ENCODE measurements at regions not wholly inside any gene's neighbourhood (a gene's known extent, or its start where the extent isn't known, plus 50 kb on each side); places are given as distances from the start of the nearest gene placed in this dataset.

DNA sequence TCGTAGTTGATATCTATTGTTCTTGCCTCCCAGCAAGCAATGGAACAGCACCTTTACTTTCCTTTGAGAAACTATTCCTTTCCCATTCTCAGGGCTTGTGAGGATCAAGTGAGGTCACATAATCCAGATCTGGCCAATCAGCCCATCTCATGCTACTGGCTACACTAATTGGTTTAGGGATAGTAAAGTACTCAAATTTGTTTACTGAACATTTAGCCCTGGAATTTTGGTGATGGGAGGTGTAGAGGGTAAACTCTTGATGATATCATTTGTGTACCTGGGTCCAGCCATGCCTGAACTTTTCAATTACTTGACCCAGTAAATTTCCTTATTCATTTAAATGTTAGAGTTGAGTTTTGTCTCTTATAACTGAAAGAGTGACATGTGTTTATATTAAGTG, 195.8 kb upstream of the TNP1 start:
- TF ChIP-seq, protein P1, sequence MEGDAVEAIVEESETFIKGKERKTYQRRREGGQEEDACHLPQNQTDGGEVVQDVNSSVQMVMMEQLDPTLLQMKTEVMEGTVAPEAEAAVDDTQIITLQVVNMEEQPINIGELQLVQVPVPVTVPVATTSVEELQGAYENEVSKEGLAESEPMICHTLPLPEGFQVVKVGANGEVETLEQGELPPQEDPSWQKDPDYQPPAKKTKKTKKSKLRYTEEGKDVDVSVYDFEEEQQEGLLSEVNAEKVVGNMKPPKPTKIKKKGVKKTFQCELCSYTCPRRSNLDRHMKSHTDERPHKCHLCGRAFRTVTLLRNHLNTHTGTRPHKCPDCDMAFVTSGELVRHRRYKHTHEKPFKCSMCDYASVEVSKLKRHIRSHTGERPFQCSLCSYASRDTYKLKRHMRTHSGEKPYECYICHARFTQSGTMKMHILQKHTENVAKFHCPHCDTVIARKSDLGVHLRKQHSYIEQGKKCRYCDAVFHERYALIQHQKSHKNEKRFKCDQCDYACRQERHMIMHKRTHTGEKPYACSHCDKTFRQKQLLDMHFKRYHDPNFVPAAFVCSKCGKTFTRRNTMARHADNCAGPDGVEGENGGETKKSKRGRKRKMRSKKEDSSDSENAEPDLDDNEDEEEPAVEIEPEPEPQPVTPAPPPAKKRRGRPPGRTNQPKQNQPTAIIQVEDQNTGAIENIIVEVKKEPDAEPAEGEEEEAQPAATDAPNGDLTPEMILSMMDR (IDR thresholded peaks at IDR 0.05), result no peak
- TF ChIP-seq POLR2AphosphoS5 (IDR thresholded peaks at IDR 0.05; ENCODE audit: low read depth, low read length) (no peak), TCF7L2 (IDR thresholded peaks at IDR 0.05; ENCODE audit: low read depth, low read length) (no peak)

Measured in Panc1 (cell line).